ENCODE measurements at regions not wholly inside any gene's neighbourhood (a gene's known extent, or its start where the extent isn't known, plus 50 kb on each side); places are given as distances from the start of the nearest gene placed in this dataset.

- no peaks in the 10 kb centered on the region for H3K4me1 Mint-ChIP-seq (ENCODE audit: low read depth)
- CTCF ChIA-PET = no interaction called here
- no peaks in the 10 kb centered on the region for H3K36me3 Mint-ChIP-seq (ENCODE audit: low read depth)
- H3K27ac Mint-ChIP-seq = no peak overlapping the region
- H3K9me3 Mint-ChIP-seq = no peaks in the 10 kb centered on the region
- no peak overlapping the region for H3K4me3 Mint-ChIP-seq
- intact Hi-C loops (cut with micrococcal nuclease) = no loop called here
- no peak for DNase-seq
- no peaks in the 10 kb centered on the region for H3K27me3 Mint-ChIP-seq (ENCODE audit: low read depth)
Observed at GRCh38 chr11:15607361-15608036, 492.8 kb downstream of the INSC start.

- Mint-ChIP-seq H3K27me3 (ENCODE audit: low read depth) (no peaks in the 10 kb centered on the region), H3K27ac (no peak overlapping the region), H3K9me3 (no peaks in the 10 kb centered on the region), H3K36me3 (ENCODE audit: low read depth) (no peaks in the 10 kb centered on the region), H3K4me1 (ENCODE audit: low read depth) (no peaks in the 10 kb centered on the region), H3K4me3 (no peak overlapping the region)
- CTCF ChIA-PET = no interaction called here
- DNase-seq = no peak
- intact Hi-C loops (cut with micrococcal nuclease) = no loop called here
Observed at GRCh38 chr11:15609445-15609844, 494.7 kb downstream of the INSC start.

GRCh38 chr11:15610881-15611280 lies 496.2 kb downstream of the INSC start:
- H3K27me3 Mint-ChIP-seq (ENCODE audit: low read depth) = no peaks in the 10 kb centered on the region
- no peaks in the 10 kb centered on the region for H3K36me3 Mint-ChIP-seq (ENCODE audit: low read depth)
- DNase-seq = no peak
- intact Hi-C loops (cut with micrococcal nuclease) = no loop called here
- no peak overlapping the region for H3K27ac Mint-ChIP-seq
- no peaks in the 10 kb centered on the region for H3K9me3 Mint-ChIP-seq
- CTCF ChIA-PET = no interaction called here
- H3K4me3 Mint-ChIP-seq = no peak overlapping the region
- no peaks in the 10 kb centered on the region for H3K4me1 Mint-ChIP-seq (ENCODE audit: low read depth)

GRCh38 chr11:15613251-15613650 lies 498.5 kb downstream of the INSC start:
- H3K4me1 Mint-ChIP-seq (ENCODE audit: low read depth) = no peaks in the 10 kb centered on the region
- H3K4me3 Mint-ChIP-seq = no peak overlapping the region
- intact Hi-C loops (cut with micrococcal nuclease) = no loop called here
- no peaks in the 10 kb centered on the region for H3K27me3 Mint-ChIP-seq (ENCODE audit: low read depth)
- no peak overlapping the region for H3K27ac Mint-ChIP-seq
- H3K9me3 Mint-ChIP-seq = no peaks in the 10 kb centered on the region
- DNase-seq = no peak
- CTCF ChIA-PET = no interaction called here
- H3K36me3 Mint-ChIP-seq (ENCODE audit: low read depth) = no peaks in the 10 kb centered on the region

- CTCF ChIA-PET = no interaction called here
- no peak for DNase-seq
- H3K4me1 Mint-ChIP-seq (ENCODE audit: low read depth) = no peaks in the 10 kb centered on the region
- H3K27me3 Mint-ChIP-seq (ENCODE audit: low read depth) = no peaks in the 10 kb centered on the region
- H3K27ac Mint-ChIP-seq = no peak overlapping the region
- H3K4me3 Mint-ChIP-seq = no peak overlapping the region
- no peaks in the 10 kb centered on the region for H3K36me3 Mint-ChIP-seq (ENCODE audit: low read depth)
- no peaks in the 10 kb centered on the region for H3K9me3 Mint-ChIP-seq
- intact Hi-C loops (cut with micrococcal nuclease) = no loop called here
Observed at GRCh38 chr11:15613789-15614188, 499.1 kb downstream of the INSC start.

GRCh38 chr11:15615398-15616096 lies 500.8 kb downstream of the INSC start:
- H3K27me3 Mint-ChIP-seq (ENCODE audit: low read depth) = no peaks in the 10 kb centered on the region
- intact Hi-C loops (cut with micrococcal nuclease) = no loop called here
- no peaks in the 10 kb centered on the region for H3K36me3 Mint-ChIP-seq (ENCODE audit: low read depth)
- no peaks in the 10 kb centered on the region for H3K9me3 Mint-ChIP-seq
- H3K4me1 Mint-ChIP-seq (ENCODE audit: low read depth) = no peaks in the 10 kb centered on the region
- CTCF ChIA-PET = no interaction called here
- no peak for DNase-seq
- H3K27ac Mint-ChIP-seq = no peak overlapping the region
- no peak overlapping the region for H3K4me3 Mint-ChIP-seq

- Mint-ChIP-seq H3K27me3 (ENCODE audit: low read depth) (no peaks in the 10 kb centered on the region), H3K36me3 (ENCODE audit: low read depth) (no peaks in the 10 kb centered on the region), H3K27ac (no peak overlapping the region), H3K4me3 (no peak overlapping the region), H3K9me3 (no peaks in the 10 kb centered on the region), H3K4me1 (ENCODE audit: low read depth) (no peaks in the 10 kb centered on the region)
- CTCF ChIA-PET = no interaction called here
- DNase-seq = no peak
- intact Hi-C loops (cut with micrococcal nuclease) = no loop called here
Observed at GRCh38 chr11:15616130-15617105, 501.7 kb downstream of the INSC start.

- no peak for DNase-seq
- H3K4me1 Mint-ChIP-seq (ENCODE audit: low read depth) = no peaks in the 10 kb centered on the region
- H3K36me3 Mint-ChIP-seq (ENCODE audit: low read depth) = no peaks in the 10 kb centered on the region
- H3K9me3 Mint-ChIP-seq = no peaks in the 10 kb centered on the region
- H3K4me3 Mint-ChIP-seq = no peak overlapping the region
- CTCF ChIA-PET = no interaction called here
- H3K27ac Mint-ChIP-seq = no peak overlapping the region
- H3K27me3 Mint-ChIP-seq (ENCODE audit: low read depth) = no peaks in the 10 kb centered on the region
- intact Hi-C loops (cut with micrococcal nuclease) = no loop called here
Observed at GRCh38 chr11:15617126-15617525, 502.4 kb downstream of the INSC start.

GRCh38 chr11:15618583-15619032 lies 503.9 kb downstream of the INSC start:
- CTCF ChIA-PET = no interaction called here
- Mint-ChIP-seq H3K4me1 (ENCODE audit: low read depth) (no peaks in the 10 kb centered on the region), H3K9me3 (no peaks in the 10 kb centered on the region), H3K4me3 (no peak overlapping the region), H3K27ac (no peak overlapping the region), H3K36me3 (ENCODE audit: low read depth) (no peaks in the 10 kb centered on the region), H3K27me3 (ENCODE audit: low read depth) (peaks cover 5% of the 10 kb centered on the region)
- no peak for DNase-seq
- intact Hi-C loops (cut with micrococcal nuclease) = no loop called here

- Mint-ChIP-seq H3K27ac (no peak overlapping the region), H3K4me3 (no peak overlapping the region), H3K27me3 (ENCODE audit: low read depth) (peaks cover 5% of the 10 kb centered on the region), H3K9me3 (no peaks in the 10 kb centered on the region), H3K36me3 (ENCODE audit: low read depth) (no peaks in the 10 kb centered on the region), H3K4me1 (ENCODE audit: low read depth) (no peaks in the 10 kb centered on the region)
- intact Hi-C loops (cut with micrococcal nuclease) = no loop called here
- CTCF ChIA-PET = no interaction called here
- no peak for DNase-seq
Observed at GRCh38 chr11:15621565-15621964, 506.8 kb downstream of the INSC start.

- Mint-ChIP-seq H3K36me3 (ENCODE audit: low read depth) (no peaks in the 10 kb centered on the region), H3K9me3 (no peaks in the 10 kb centered on the region), H3K27me3 (ENCODE audit: low read depth) (peaks cover 5% of the 10 kb centered on the region), H3K4me3 (no peak overlapping the region), H3K27ac (no peak overlapping the region), H3K4me1 (ENCODE audit: low read depth) (no peaks in the 10 kb centered on the region)
- DNase-seq = no peak
- CTCF ChIA-PET = no interaction called here
- intact Hi-C loops (cut with micrococcal nuclease) = no loop called here
Observed at GRCh38 chr11:15622231-15622890, 507.6 kb downstream of the INSC start.

- CTCF ChIA-PET = no interaction called here
- Mint-ChIP-seq H3K9me3 (no peaks in the 10 kb centered on the region), H3K4me3 (no peak overlapping the region), H3K4me1 (ENCODE audit: low read depth) (no peaks in the 10 kb centered on the region), H3K27ac (no peak overlapping the region), H3K27me3 (ENCODE audit: low read depth) (peaks cover 5% of the 10 kb centered on the region), H3K36me3 (ENCODE audit: low read depth) (no peaks in the 10 kb centered on the region)
- intact Hi-C loops (cut with micrococcal nuclease) = no loop called here
- DNase-seq = no peak
Observed at GRCh38 chr11:15624701-15625100, 510.0 kb downstream of the INSC start.
